Breast epithelium (tissue), 3 donors: ENCODE measurements at regions not wholly inside any gene's neighbourhood (a gene's known extent, or its start where the extent isn't known, plus 50 kb on each side); places are given as distances from the start of the nearest gene placed in this dataset.
"Not testable (repeated sequence)": the region's sequence is repeated elsewhere in the genome, so short reads cannot be mapped to it uniquely, and the experiment has no call there.

Experiments used
- POLR2A ChIP-seq: fragments of 450-650 bp; IDR thresholded peaks from one replicate; pipeline ENCODE4 v1.6.1; 2016; ENCODE audit warnings: antibody characterized with exemption, mild to moderate bottlenecking, moderate library complexity
- POLR2AphosphoS5 ChIP-seq, 3 donors: sonication (generic); formaldehyde crosslinking; IDR thresholded peaks; one replicate each; pipeline ENCODE4 v1.6.1; 2017; ENCODE audit warnings: antibody characterized with exemption in 3 of 3
- TF ChIP-seq, protein P1 (sequence below), 3 donors: fragments of 450-650 bp; IDR thresholded peaks; one replicate each; pipeline ENCODE4 v1.5.1; 2016 to 2017; ENCODE audit warnings: antibody characterized with exemption in 3 of 3, mild to moderate bottlenecking in 3 of 3, moderate library complexity in 3 of 3

DNA sequence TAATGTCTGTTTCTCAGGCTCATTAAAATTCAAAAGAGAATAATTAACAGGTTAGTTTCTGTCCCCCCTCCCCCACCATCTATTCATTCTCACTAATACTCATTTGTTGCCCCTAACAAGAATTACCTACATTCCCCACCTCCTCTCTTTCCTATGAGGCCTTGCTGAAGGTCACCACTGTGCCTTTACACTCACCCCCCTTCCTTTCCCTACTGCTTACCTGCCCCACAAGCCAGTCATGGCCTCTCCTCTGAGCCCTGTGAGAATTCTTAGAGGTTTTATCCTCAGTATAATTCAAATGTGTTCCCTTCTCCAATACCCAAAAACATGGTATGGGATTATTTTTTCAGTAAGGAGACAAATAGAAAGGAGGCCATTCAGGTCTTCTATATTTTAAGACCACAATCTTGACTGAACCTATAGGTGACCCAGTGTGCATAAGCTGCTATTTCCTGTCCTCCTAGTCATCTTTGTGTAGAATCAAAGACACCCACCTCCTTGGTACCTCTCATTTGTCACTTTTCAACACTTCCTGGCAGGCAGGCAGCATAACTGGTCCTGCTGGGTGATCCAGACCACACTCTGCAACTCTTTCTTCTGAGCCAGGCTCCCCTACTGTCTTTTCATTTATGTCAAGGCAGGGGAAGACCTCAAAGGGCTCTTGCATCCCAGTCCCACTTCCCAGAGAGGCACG lies 55.8 kb upstream of the PLGLB2 start:
- TF ChIP-seq, protein P1, sequence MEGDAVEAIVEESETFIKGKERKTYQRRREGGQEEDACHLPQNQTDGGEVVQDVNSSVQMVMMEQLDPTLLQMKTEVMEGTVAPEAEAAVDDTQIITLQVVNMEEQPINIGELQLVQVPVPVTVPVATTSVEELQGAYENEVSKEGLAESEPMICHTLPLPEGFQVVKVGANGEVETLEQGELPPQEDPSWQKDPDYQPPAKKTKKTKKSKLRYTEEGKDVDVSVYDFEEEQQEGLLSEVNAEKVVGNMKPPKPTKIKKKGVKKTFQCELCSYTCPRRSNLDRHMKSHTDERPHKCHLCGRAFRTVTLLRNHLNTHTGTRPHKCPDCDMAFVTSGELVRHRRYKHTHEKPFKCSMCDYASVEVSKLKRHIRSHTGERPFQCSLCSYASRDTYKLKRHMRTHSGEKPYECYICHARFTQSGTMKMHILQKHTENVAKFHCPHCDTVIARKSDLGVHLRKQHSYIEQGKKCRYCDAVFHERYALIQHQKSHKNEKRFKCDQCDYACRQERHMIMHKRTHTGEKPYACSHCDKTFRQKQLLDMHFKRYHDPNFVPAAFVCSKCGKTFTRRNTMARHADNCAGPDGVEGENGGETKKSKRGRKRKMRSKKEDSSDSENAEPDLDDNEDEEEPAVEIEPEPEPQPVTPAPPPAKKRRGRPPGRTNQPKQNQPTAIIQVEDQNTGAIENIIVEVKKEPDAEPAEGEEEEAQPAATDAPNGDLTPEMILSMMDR (IDR thresholded peaks at IDR 0.05), result not testable (repeated sequence)
- not testable (repeated sequence) for TF ChIP-seq POLR2A; POLR2AphosphoS5 (IDR thresholded peaks at IDR 0.05)
